ENCODE measurements at regions not wholly inside any gene's neighbourhood (a gene's known extent, or its start where the extent isn't known, plus 50 kb on each side); places are given as distances from the start of the nearest gene placed in this dataset.
A peak's percentile ranks its signal among the peaks of the same experiment; 100 is the strongest.

GRCh38 chr5:152274224-152274623 lies 130.9 kb downstream of the NMUR2 start:
- H3K9me3 ChIP-seq = no peaks in the 10 kb centered on the region
- H3K4me2 ChIP-seq = no peak overlapping the region
- no peaks in the 10 kb centered on the region for H4K20me1 ChIP-seq
- no peak overlapping the region for H3K4me3 ChIP-seq
- H3K27me3 ChIP-seq = no peaks in the 10 kb centered on the region
- no peak overlapping the region for H3K9ac ChIP-seq
- no peak for TF ChIP-seq Cebpa-rat (IDR thresholded peaks at IDR 0.05)
- peaks cover 10% of the 10 kb centered on the region for H3K4me1 ChIP-seq
- H3K27ac ChIP-seq = no peak overlapping the region
- no peaks in the 10 kb centered on the region for H3K36me3 ChIP-seq

DNA sequence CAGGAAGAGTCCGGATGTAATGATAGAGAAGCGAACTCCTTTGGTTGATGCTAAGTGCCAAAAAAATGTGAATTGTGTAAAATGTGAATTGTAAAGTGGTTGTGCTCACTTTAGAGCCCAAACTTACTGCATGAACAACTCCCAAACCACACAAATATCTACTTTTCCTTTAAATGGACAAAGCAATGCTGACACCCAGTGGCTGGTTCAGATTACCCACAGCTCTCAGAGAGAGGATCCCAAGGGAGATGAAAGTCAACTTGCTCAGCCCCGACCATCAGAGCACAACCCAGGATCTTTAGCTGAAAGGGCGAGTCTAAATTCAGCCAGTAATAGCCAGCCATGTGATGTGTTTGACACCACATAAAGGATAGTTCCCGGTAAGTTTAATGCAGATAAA lies 133.7 kb downstream of the NMUR2 start:
- no peak overlapping the region for H3K27ac ChIP-seq
- no peaks in the 10 kb centered on the region for H3K36me3 ChIP-seq
- H3K4me2 ChIP-seq = peak overlapping the region; percentile 2
- no peak overlapping the region for H3K9ac ChIP-seq
- TF ChIP-seq Cebpa-rat (IDR thresholded peaks at IDR 0.05) = no peak
- no peaks in the 10 kb centered on the region for H3K27me3 ChIP-seq
- H3K9me3 ChIP-seq = no peaks in the 10 kb centered on the region
- no peaks in the 10 kb centered on the region for H4K20me1 ChIP-seq
- peaks cover 10% of the 10 kb centered on the region for H3K4me1 ChIP-seq
- no peak overlapping the region for H3K4me3 ChIP-seq

- Histone ChIP-seq H3K27ac (no peak overlapping the region), H3K4me2 (no peak overlapping the region)
- TF ChIP-seq Cebpa-rat (IDR thresholded peaks at IDR 0.05) = no peak
These were observed 135.0 kb downstream of the NMUR2 start for GRCh38 chr5:152270096-152270495.

DNA sequence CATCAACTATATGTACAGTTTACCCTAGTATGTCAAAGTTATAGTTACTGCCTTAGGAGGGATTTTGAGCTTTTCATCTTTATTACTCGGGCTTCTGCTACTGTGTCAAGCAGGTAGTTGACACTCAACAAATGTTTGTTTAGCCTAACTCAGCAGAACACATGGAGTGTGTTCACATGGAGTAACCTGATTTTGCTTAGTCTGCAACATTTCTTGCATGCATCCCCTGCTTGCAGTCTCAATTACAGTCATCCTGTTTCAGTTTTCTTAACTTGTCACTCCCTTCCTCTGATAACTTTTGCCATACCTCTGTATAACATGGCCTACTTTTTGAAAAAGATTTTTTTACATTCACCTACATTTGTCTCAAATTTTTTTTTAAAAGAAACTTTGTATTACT lies 135.5 kb downstream of the NMUR2 start:
- no peak overlapping the region for H3K4me2 ChIP-seq
- H3K4me1 ChIP-seq = peaks cover 10% of the 10 kb centered on the region
- no peaks in the 10 kb centered on the region for H4K20me1 ChIP-seq
- no peaks in the 10 kb centered on the region for H3K27me3 ChIP-seq
- no peak for TF ChIP-seq Cebpa-rat (IDR thresholded peaks at IDR 0.05)
- H3K9me3 ChIP-seq = no peaks in the 10 kb centered on the region
- H3K9ac ChIP-seq = no peak overlapping the region
- H3K27ac ChIP-seq = no peak overlapping the region
- no peak overlapping the region for H3K4me3 ChIP-seq
- H3K36me3 ChIP-seq = no peaks in the 10 kb centered on the region

More at GRCh38 chr5:152270096-152270495, 135.0 kb downstream of the NMUR2 start:
- no peak overlapping the region for H3K4me3 ChIP-seq
- no peaks in the 10 kb centered on the region for H3K27me3 ChIP-seq
- peaks cover 10% of the 10 kb centered on the region for H3K4me1 ChIP-seq
- H4K20me1 ChIP-seq = no peaks in the 10 kb centered on the region
- H3K9me3 ChIP-seq = no peaks in the 10 kb centered on the region
- no peaks in the 10 kb centered on the region for H3K36me3 ChIP-seq
- H3K9ac ChIP-seq = no peak overlapping the region

DNA sequence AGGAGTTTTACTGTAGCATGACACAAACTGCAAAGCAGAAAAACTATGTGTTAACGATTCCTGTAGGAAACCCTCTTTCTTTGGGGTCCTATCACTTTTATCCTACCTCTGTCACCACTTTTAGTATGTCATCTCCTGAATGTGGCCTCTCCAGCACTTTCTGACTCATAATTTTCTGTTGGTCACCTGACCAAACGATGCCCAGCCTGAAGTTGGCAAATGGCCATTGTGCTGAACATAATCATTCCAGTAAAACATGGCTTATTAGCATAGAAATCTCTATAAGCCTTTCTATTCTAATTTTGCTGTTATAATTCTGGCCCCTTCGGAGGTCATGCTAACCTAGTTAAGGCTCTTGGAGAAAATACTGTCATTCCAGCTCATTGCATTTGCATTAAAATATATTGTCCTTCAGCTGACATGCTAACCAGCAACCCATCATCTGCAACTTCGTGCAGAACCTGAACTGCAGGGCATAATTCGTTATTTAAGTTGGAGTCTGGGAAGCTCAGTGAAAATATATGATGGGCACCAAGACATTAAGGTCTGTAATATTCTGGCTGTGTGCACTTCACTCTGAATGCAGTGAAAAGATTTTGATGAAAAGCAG lies 140.3 kb downstream of the NMUR2 start:
- H3K36me3 ChIP-seq = no peaks in the 10 kb centered on the region
- no peak overlapping the region for H3K9ac ChIP-seq
- no peak overlapping the region for H3K4me2 ChIP-seq
- no peaks in the 10 kb centered on the region for H3K27me3 ChIP-seq
- H4K20me1 ChIP-seq = no peaks in the 10 kb centered on the region
- no peaks in the 10 kb centered on the region for H3K9me3 ChIP-seq
- H3K4me3 ChIP-seq = no peak overlapping the region
- H3K4me1 ChIP-seq = no peaks in the 10 kb centered on the region
- no peak for TF ChIP-seq Cebpa-rat (IDR thresholded peaks at IDR 0.05)
- no peak overlapping the region for H3K27ac ChIP-seq

- no peak overlapping the region for H3K4me2 ChIP-seq
- H3K27ac ChIP-seq = no peak overlapping the region
- no peaks in the 10 kb centered on the region for H3K4me1 ChIP-seq
- TF ChIP-seq Cebpa-rat (IDR thresholded peaks at IDR 0.05) = no peak
- H3K9ac ChIP-seq = no peak overlapping the region
- no peaks in the 10 kb centered on the region for H3K9me3 ChIP-seq
- H3K27me3 ChIP-seq = no peaks in the 10 kb centered on the region
- no peaks in the 10 kb centered on the region for H4K20me1 ChIP-seq
- H3K4me3 ChIP-seq = no peak overlapping the region
- H3K36me3 ChIP-seq = no peaks in the 10 kb centered on the region
These were observed 142.4 kb downstream of the NMUR2 start for GRCh38 chr5:152262667-152263066.

GRCh38 chr5:152260940-152261339 lies 144.1 kb downstream of the NMUR2 start:
- no peaks in the 10 kb centered on the region for H3K9me3 ChIP-seq
- H3K4me3 ChIP-seq = no peak overlapping the region
- no peaks in the 10 kb centered on the region for H3K36me3 ChIP-seq
- TF ChIP-seq Cebpa-rat (IDR thresholded peaks at IDR 0.05) = no peak
- no peaks in the 10 kb centered on the region for H3K4me1 ChIP-seq
- H3K27ac ChIP-seq = no peak overlapping the region
- H4K20me1 ChIP-seq = no peaks in the 10 kb centered on the region
- no peak overlapping the region for H3K9ac ChIP-seq
- no peak overlapping the region for H3K4me2 ChIP-seq
- no peaks in the 10 kb centered on the region for H3K27me3 ChIP-seq

- H3K9ac ChIP-seq = no peak overlapping the region
- H4K20me1 ChIP-seq = no peaks in the 10 kb centered on the region
- no peak overlapping the region for H3K4me2 ChIP-seq
- H3K4me1 ChIP-seq = no peaks in the 10 kb centered on the region
- no peaks in the 10 kb centered on the region for H3K36me3 ChIP-seq
- H3K27ac ChIP-seq = no peak overlapping the region
- H3K27me3 ChIP-seq = no peaks in the 10 kb centered on the region
- H3K9me3 ChIP-seq = no peaks in the 10 kb centered on the region
- H3K4me3 ChIP-seq = no peak overlapping the region
- no peak for TF ChIP-seq Cebpa-rat (IDR thresholded peaks at IDR 0.05)
These were observed 145.4 kb downstream of the NMUR2 start for GRCh38 chr5:152259702-152260101.

DNA sequence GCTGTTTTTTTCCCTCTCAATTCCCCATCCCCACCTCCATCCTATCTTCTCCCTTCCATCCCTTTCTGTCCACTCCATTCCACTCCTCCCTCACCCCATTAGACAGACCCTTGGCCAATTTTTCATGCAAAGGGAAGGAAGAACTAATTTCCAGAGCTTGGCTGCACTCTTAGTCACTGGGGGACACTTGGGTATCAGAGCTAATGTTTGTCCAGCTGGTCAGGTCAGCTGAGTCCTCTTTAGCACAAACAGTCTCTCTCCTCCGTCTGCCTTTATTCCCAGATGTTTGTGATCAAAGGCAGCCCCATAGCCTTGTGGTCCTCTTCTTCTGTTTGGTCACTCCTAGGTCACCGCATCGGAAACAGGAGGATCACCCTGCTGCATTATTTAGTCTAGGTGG lies 148.5 kb downstream of the NMUR2 start:
- Histone ChIP-seq H3K4me3 (no peak overlapping the region), H3K4me1 (no peaks in the 10 kb centered on the region), H3K27ac (no peak overlapping the region), H3K9me3 (no peaks in the 10 kb centered on the region), H3K27me3 (no peaks in the 10 kb centered on the region), H3K9ac (no peak overlapping the region), H3K4me2 (no peak overlapping the region), H4K20me1 (no peaks in the 10 kb centered on the region), H3K36me3 (no peaks in the 10 kb centered on the region)
- no peak for TF ChIP-seq Cebpa-rat (IDR thresholded peaks at IDR 0.05)

DNA sequence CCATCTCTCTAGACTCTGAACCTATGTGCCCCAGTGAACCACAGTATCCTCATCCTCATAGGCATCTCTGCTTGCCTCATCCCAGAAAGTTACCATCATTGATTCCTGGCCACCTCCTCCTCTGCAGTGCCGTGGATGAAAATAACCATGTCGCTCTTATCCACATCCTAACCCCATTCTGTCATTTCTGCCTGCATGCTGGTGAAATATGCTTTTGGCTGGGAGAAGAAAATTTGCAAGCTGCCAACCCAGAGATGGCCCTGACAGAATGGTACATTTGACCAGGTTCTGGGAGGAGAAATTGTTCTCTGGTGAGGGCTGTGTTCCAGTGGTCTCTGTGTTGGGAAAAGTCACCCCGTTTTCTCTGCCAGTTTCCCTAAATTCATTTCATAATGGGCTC lies 149.7 kb downstream of the NMUR2 start:
- Histone ChIP-seq H3K9ac (no peak overlapping the region), H3K4me1 (no peaks in the 10 kb centered on the region), H3K27ac (no peak overlapping the region), H3K9me3 (no peaks in the 10 kb centered on the region), H3K4me3 (no peak overlapping the region), H4K20me1 (no peaks in the 10 kb centered on the region), H3K36me3 (no peaks in the 10 kb centered on the region), H3K4me2 (no peak overlapping the region), H3K27me3 (no peaks in the 10 kb centered on the region)
- no peak for TF ChIP-seq Cebpa-rat (IDR thresholded peaks at IDR 0.05)

DNA sequence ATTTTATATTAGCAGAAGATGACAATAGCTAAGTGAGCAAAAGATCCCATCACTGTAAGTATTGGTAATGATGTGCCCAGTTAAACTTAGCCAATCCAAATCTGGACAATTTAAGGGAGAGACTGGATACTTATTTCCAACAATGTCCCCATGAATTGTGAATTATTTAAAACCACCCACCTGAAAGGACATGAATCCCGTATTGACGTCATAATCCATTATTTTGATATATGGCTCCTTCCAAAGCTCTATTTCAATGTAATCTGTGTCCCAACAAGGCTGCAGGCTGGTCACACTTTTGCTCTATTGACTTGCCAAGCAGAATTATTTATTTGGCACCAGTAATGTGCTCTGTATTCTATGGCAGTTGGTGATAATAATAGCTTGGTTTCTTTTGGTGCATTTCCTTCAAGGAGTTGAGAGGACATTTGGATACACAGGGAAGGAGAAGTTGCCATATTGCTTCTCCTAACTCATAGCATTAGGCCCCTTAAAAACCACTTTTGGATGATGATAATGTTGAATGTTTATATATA lies 157.2 kb downstream of the NMUR2 start:
- Histone ChIP-seq H3K36me3 (no peaks in the 10 kb centered on the region), H4K20me1 (no peaks in the 10 kb centered on the region), H3K9ac (no peak overlapping the region), H3K27me3 (no peaks in the 10 kb centered on the region), H3K9me3 (no peaks in the 10 kb centered on the region), H3K4me2 (no peak overlapping the region), H3K4me3 (no peak overlapping the region), H3K27ac (no peak overlapping the region), H3K4me1 (no peaks in the 10 kb centered on the region)
- no peak for TF ChIP-seq Cebpa-rat (IDR thresholded peaks at IDR 0.05)

All from BLaER1 (cell line).